ENCODE measurements at regions not wholly inside any gene's neighbourhood (a gene's known extent, or its start where the extent isn't known, plus 50 kb on each side); places are given as distances from the start of the nearest gene placed in this dataset.

DNA sequence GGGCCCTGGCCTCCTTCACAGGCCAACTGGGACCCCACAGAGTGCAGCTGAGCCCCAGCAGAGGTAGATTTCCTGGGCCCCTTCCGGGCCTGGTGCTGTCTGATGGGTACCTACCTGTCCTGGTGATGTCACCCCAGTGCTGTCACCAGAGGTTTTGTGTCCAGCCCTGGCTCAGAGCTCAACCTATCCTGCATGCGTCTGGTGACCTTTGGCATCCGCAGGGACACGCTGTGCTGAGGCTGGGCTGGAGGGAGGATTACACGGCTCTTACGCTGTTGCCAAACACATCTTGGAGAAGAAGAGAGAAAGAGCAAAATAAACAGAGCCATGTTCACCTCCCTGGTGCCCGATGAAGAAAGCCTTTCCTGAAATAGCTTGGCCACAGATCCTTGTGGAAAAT is 70.6 kb upstream of the MED9 start (continued):
- TF ChIP-seq CREB1 (CRISPR knock-in tag; IDR thresholded peaks at IDR 0.05; ENCODE audit: low read depth) (no peak), ZNF331 (CRISPR knock-in tag; IDR thresholded peaks at IDR 0.05; ENCODE audit: low read depth) (no peak), JUNB (IDR thresholded peaks at IDR 0.05; ENCODE audit: unreplicated experiment) (no peak), POLR2AphosphoS5 (IDR thresholded peaks at IDR 0.05; ENCODE audit: low read depth) (no peak), ZNF114 (CRISPR knock-in tag; IDR thresholded peaks at IDR 0.05) (no peak), EZH2 (IDR thresholded peaks at IDR 0.05; ENCODE audit: low read depth, unreplicated experiment) (no peak), STAT1 (IDR thresholded peaks at IDR 0.05; ENCODE audit: unreplicated experiment) (no peak), NANOG (IDR thresholded peaks at IDR 0.05; ENCODE audit: borderline replicate concordance) (no peak), EZH2phosphoT487 (IDR thresholded peaks at IDR 0.05; ENCODE audit: unreplicated experiment) (no peak)
- TF ChIP-seq, protein P1, sequence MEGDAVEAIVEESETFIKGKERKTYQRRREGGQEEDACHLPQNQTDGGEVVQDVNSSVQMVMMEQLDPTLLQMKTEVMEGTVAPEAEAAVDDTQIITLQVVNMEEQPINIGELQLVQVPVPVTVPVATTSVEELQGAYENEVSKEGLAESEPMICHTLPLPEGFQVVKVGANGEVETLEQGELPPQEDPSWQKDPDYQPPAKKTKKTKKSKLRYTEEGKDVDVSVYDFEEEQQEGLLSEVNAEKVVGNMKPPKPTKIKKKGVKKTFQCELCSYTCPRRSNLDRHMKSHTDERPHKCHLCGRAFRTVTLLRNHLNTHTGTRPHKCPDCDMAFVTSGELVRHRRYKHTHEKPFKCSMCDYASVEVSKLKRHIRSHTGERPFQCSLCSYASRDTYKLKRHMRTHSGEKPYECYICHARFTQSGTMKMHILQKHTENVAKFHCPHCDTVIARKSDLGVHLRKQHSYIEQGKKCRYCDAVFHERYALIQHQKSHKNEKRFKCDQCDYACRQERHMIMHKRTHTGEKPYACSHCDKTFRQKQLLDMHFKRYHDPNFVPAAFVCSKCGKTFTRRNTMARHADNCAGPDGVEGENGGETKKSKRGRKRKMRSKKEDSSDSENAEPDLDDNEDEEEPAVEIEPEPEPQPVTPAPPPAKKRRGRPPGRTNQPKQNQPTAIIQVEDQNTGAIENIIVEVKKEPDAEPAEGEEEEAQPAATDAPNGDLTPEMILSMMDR (conservative IDR thresholded peaks at IDR 0.05; ENCODE audit: low read depth in 2 of 2): no peak
- TF ChIP-seq, protein P2, sequence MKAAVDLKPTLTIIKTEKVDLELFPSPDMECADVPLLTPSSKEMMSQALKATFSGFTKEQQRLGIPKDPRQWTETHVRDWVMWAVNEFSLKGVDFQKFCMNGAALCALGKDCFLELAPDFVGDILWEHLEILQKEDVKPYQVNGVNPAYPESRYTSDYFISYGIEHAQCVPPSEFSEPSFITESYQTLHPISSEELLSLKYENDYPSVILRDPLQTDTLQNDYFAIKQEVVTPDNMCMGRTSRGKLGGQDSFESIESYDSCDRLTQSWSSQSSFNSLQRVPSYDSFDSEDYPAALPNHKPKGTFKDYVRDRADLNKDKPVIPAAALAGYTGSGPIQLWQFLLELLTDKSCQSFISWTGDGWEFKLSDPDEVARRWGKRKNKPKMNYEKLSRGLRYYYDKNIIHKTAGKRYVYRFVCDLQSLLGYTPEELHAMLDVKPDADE (IDR thresholded peaks at IDR 0.05): no peak
- TF ChIP-seq, protein P3, sequence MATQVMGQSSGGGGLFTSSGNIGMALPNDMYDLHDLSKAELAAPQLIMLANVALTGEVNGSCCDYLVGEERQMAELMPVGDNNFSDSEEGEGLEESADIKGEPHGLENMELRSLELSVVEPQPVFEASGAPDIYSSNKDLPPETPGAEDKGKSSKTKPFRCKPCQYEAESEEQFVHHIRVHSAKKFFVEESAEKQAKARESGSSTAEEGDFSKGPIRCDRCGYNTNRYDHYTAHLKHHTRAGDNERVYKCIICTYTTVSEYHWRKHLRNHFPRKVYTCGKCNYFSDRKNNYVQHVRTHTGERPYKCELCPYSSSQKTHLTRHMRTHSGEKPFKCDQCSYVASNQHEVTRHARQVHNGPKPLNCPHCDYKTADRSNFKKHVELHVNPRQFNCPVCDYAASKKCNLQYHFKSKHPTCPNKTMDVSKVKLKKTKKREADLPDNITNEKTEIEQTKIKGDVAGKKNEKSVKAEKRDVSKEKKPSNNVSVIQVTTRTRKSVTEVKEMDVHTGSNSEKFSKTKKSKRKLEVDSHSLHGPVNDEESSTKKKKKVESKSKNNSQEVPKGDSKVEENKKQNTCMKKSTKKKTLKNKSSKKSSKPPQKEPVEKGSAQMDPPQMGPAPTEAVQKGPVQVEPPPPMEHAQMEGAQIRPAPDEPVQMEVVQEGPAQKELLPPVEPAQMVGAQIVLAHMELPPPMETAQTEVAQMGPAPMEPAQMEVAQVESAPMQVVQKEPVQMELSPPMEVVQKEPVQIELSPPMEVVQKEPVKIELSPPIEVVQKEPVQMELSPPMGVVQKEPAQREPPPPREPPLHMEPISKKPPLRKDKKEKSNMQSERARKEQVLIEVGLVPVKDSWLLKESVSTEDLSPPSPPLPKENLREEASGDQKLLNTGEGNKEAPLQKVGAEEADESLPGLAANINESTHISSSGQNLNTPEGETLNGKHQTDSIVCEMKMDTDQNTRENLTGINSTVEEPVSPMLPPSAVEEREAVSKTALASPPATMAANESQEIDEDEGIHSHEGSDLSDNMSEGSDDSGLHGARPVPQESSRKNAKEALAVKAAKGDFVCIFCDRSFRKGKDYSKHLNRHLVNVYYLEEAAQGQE (IDR thresholded peaks at IDR 0.05; ENCODE audit: unreplicated experiment): no peak

DNA sequence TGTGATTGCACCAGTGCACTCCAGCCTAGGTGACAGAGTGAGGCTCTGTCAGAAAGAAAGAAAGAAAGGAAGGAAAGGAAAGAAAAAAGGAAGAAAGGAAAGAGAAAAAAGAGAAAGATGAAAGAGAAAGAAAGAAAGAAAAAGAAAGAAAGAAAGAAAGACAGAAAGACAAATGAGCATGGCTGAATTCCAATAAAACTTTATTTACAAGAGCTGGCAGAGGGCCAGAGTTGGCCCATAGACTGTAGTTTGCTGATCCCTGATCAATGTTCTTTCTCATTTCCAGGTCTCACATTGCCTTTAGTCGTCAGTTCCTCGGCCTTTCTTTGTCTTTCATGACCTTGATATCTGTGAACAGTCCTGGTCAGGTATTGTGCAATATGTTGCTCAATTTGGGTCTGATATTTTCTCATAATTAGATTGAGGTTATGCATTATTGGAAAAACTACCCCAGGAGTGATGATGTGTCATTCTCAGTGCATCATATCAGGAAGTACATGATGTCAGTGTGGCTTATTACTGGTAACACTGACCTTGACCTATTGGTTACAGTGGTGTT is 68.5 kb upstream of the MED9 start:
- DNase-seq (ENCODE audit: low spot score): no peak
- peaks cover 9% of the 10 kb centered on the region for H3K27me3 Mint-ChIP-seq (ENCODE audit: insufficient read depth, low read depth, poor library complexity)
- Histone ChIP-seq H3K36me3 (ENCODE audit: insufficient read depth) (no peaks in the 10 kb centered on the region), H3F3A (replicated peaks; ENCODE audit: low read depth) (no peaks in the 10 kb centered on the region), H3K9me2 (ENCODE audit: insufficient read depth) (no peaks in the 10 kb centered on the region; the same call in 1 of the 2 replicates), H3K79me2 (replicated peaks; ENCODE audit: insufficient read depth) (no peaks in the 10 kb centered on the region), H3K4me2 (no peak overlapping the region), H2AFZ (no peak overlapping the region), H3K27ac (ENCODE audit: low read depth) (no peak overlapping the region), H3K27me3 (ENCODE audit: insufficient read depth) (no peaks in the 10 kb centered on the region), H4K20me1 (replicated peaks; ENCODE audit: insufficient read depth) (no peaks in the 10 kb centered on the region), H3K4me3 (no peak overlapping the region), H3K4me1 (ENCODE audit: insufficient read depth) (no peaks in the 10 kb centered on the region; the same call in 1 of the 2 replicates)
- H3K36me3 Mint-ChIP-seq (ENCODE audit: low read depth): no peaks in the 10 kb centered on the region
- H3K4me1 Mint-ChIP-seq: peaks cover 7% of the 10 kb centered on the region; the same call in 2 of the 3 replicates
- H3K4me3 Mint-ChIP-seq: no peak overlapping the region
- no peak for ATAC-seq
- H3K9me3 Mint-ChIP-seq: no peaks in the 10 kb centered on the region
- no peak overlapping the region for H3K27ac Mint-ChIP-seq
- no peak for TF ChIP-seq EZH2phosphoT487 (IDR thresholded peaks at IDR 0.05; ENCODE audit: unreplicated experiment)
- no peak for TF ChIP-seq JUNB (IDR thresholded peaks at IDR 0.05; ENCODE audit: unreplicated experiment)
- TF ChIP-seq POLR2AphosphoS5 (IDR thresholded peaks at IDR 0.05; ENCODE audit: low read depth): no peak
- TF ChIP-seq, protein P3 (IDR thresholded peaks at IDR 0.05; ENCODE audit: unreplicated experiment): no peak

Data from GM23338 (cell line).